ENCODE measurements at regions not wholly inside any gene's neighbourhood (a gene's known extent, or its start where the extent isn't known, plus 50 kb on each side); places are given as distances from the start of the nearest gene placed in this dataset.
"Not testable (repeated sequence)": the region's sequence is repeated elsewhere in the genome, so short reads cannot be mapped to it uniquely, and the experiment has no call there.

- Histone ChIP-seq H3K4me2 (no peak overlapping the region), H3K9me2 (replicated peaks; ENCODE audit: insufficient read depth) (no peaks in the 10 kb centered on the region), H3K4me1 (ENCODE audit: insufficient read depth) (no peaks in the 10 kb centered on the region), H3K36me3 (replicated peaks; ENCODE audit: insufficient read depth, low read depth) (no peaks in the 10 kb centered on the region), H3K27me3 (no peaks in the 10 kb centered on the region), H3K4me3 (no peak overlapping the region), H2AFZ (no peak overlapping the region), H4K20me1 (ENCODE audit: insufficient read depth, poor library complexity, severe bottlenecking) (no peaks in the 10 kb centered on the region), H3K27ac (no peak overlapping the region), H3K79me2 (no peaks in the 10 kb centered on the region), H3K9me3 (ENCODE audit: low read depth) (no peaks in the 10 kb centered on the region)
- DNase-seq (ENCODE audit: low spot score) = no peak
- 73% methylated on average over 4 of the region's 4 CpGs for WGBS (ENCODE audit: low lambda C conversion rate, missing lambda C conversion rate)
- TF ChIP-seq EZH2 (IDR thresholded peaks at IDR 0.05; ENCODE audit: borderline replicate concordance) (no peak), EZH2phosphoT487 (IDR thresholded peaks at IDR 0.05; ENCODE audit: low read depth, severe bottlenecking, unreplicated experiment) (no peak)
Measured at GRCh38 chr7:65459438-65459837, 85.8 kb downstream of the ZNF92 start.

- H3K4me1 ChIP-seq (ENCODE audit: insufficient read depth) = no peaks in the 10 kb centered on the region
- no peak overlapping the region for H3K4me2 ChIP-seq
- H3K27ac ChIP-seq = no peak overlapping the region
- H3K9me2 ChIP-seq (replicated peaks; ENCODE audit: insufficient read depth) = no peaks in the 10 kb centered on the region
- TF ChIP-seq EZH2phosphoT487 (IDR thresholded peaks at IDR 0.05; ENCODE audit: low read depth, severe bottlenecking, unreplicated experiment) (no peak), EZH2 (IDR thresholded peaks at IDR 0.05; ENCODE audit: borderline replicate concordance) (no peak), CTCF (IDR thresholded peaks at IDR 0.05; ENCODE audit: poor library complexity) (no peak)
- no peak overlapping the region for H2AFZ ChIP-seq
- no peak for DNase-seq (ENCODE audit: low spot score)
- H4K20me1 ChIP-seq (ENCODE audit: insufficient read depth, poor library complexity, severe bottlenecking) = no peaks in the 10 kb centered on the region
- H3K36me3 ChIP-seq (replicated peaks; ENCODE audit: insufficient read depth, low read depth) = no peaks in the 10 kb centered on the region
- 78% methylated on average over 3 of the region's 3 CpGs for WGBS (ENCODE audit: low lambda C conversion rate, missing lambda C conversion rate)
- H3K27me3 ChIP-seq = no peaks in the 10 kb centered on the region
- no peaks in the 10 kb centered on the region for H3K79me2 ChIP-seq
- H3K9me3 ChIP-seq (ENCODE audit: low read depth) = no peaks in the 10 kb centered on the region
- H3K4me3 ChIP-seq = no peak overlapping the region
Measured at GRCh38 chr7:65462148-65462716, 88.6 kb downstream of the ZNF92 start.

- Histone ChIP-seq H3K27me3 (no peaks in the 10 kb centered on the region), H3K4me2 (no peak overlapping the region), H3K9me2 (replicated peaks; ENCODE audit: insufficient read depth) (no peaks in the 10 kb centered on the region), H3K4me1 (ENCODE audit: insufficient read depth) (no peaks in the 10 kb centered on the region), H2AFZ (no peak overlapping the region), H3K27ac (no peak overlapping the region), H3K79me2 (no peaks in the 10 kb centered on the region), H4K20me1 (ENCODE audit: insufficient read depth, poor library complexity, severe bottlenecking) (no peaks in the 10 kb centered on the region), H3K9me3 (ENCODE audit: low read depth) (no peaks in the 10 kb centered on the region), H3K36me3 (replicated peaks; ENCODE audit: insufficient read depth, low read depth) (no peaks in the 10 kb centered on the region), H3K4me3 (no peak overlapping the region)
- WGBS (ENCODE audit: low lambda C conversion rate, missing lambda C conversion rate) = 88% methylated on average over 3 of the region's 3 CpGs
- DNase-seq (ENCODE audit: low spot score) = no peak
- no peak for TF ChIP-seq CTCF (IDR thresholded peaks at IDR 0.05; ENCODE audit: poor library complexity)
- no peak for TF ChIP-seq EZH2phosphoT487 (IDR thresholded peaks at IDR 0.05; ENCODE audit: low read depth, severe bottlenecking, unreplicated experiment)
- no peak for TF ChIP-seq EZH2 (IDR thresholded peaks at IDR 0.05; ENCODE audit: borderline replicate concordance)
Measured at GRCh38 chr7:65463184-65463583, 89.5 kb downstream of the ZNF92 start.

GRCh38 chr7:65469919-65470558, 96.4 kb downstream of the ZNF92 start:
- WGBS (ENCODE audit: low lambda C conversion rate, missing lambda C conversion rate) = 81% methylated on average over 14 of the region's 14 CpGs
- not testable (repeated sequence) for H3K4me1 ChIP-seq (ENCODE audit: insufficient read depth); H3K27ac ChIP-seq; H3K27me3 ChIP-seq; H2AFZ ChIP-seq; H4K20me1 ChIP-seq (ENCODE audit: insufficient read depth, poor library complexity, severe bottlenecking); H3K9me3 ChIP-seq (ENCODE audit: low read depth); DNase-seq (ENCODE audit: low spot score); H3K4me2 ChIP-seq; H3K36me3 ChIP-seq (replicated peaks; ENCODE audit: insufficient read depth, low read depth); H3K9me2 ChIP-seq (replicated peaks; ENCODE audit: insufficient read depth); H3K4me3 ChIP-seq; H3K79me2 ChIP-seq
